ENCODE measurements at regions not wholly inside any gene's neighbourhood (a gene's known extent, or its start where the extent isn't known, plus 50 kb on each side); places are given as distances from the start of the nearest gene placed in this dataset.

- H3K27ac ChIP-seq (ENCODE audit: low read length), result no peak overlapping the region
- no peak overlapping the region for H3K4me3 ChIP-seq (ENCODE audit: low read length)
- no peaks in the 10 kb centered on the region for H3K27me3 ChIP-seq (ENCODE audit: insufficient read depth, low read length)
- H3K36me3 ChIP-seq (ENCODE audit: insufficient read depth, low read depth, low read length), result no peaks in the 10 kb centered on the region
- no peaks in the 10 kb centered on the region; the same call in 1 of the 2 replicates for H3K9me3 ChIP-seq (ENCODE audit: insufficient read depth, low read depth, low read length)
- H3K4me1 ChIP-seq (ENCODE audit: insufficient read depth, low read length), result no peaks in the 10 kb centered on the region
- H3K9ac ChIP-seq (ENCODE audit: low read depth, low read length), result no peak overlapping the region
These were observed 95.0 kb upstream of the ALDH1A3 start for GRCh38 chr15:100784493-100785180.

- H3K27me3 ChIP-seq (ENCODE audit: insufficient read depth, low read length), result no peaks in the 10 kb centered on the region
- no peak overlapping the region for H3K4me3 ChIP-seq (ENCODE audit: low read length)
- H3K9me3 ChIP-seq (ENCODE audit: insufficient read depth, low read depth, low read length), result no peaks in the 10 kb centered on the region; the same call in 1 of the 2 replicates
- no peak overlapping the region for H3K27ac ChIP-seq (ENCODE audit: low read length)
- H3K4me1 ChIP-seq (ENCODE audit: insufficient read depth, low read length), result no peaks in the 10 kb centered on the region
- H3K36me3 ChIP-seq (ENCODE audit: insufficient read depth, low read depth, low read length), result no peaks in the 10 kb centered on the region
- no peak overlapping the region for H3K9ac ChIP-seq (ENCODE audit: low read depth, low read length)
These were observed 94.2 kb upstream of the ALDH1A3 start for GRCh38 chr15:100785181-100786138.

GRCh38 chr15:100786139-100786531 lies 93.5 kb upstream of the ALDH1A3 start:
- Histone ChIP-seq H3K9me3 (ENCODE audit: insufficient read depth, low read depth, low read length) (no peaks in the 10 kb centered on the region; the same call in 1 of the 2 replicates), H3K27ac (ENCODE audit: low read length) (no peak overlapping the region), H3K4me1 (ENCODE audit: insufficient read depth, low read length) (no peaks in the 10 kb centered on the region), H3K9ac (ENCODE audit: low read depth, low read length) (no peak overlapping the region), H3K4me3 (ENCODE audit: low read length) (no peak overlapping the region), H3K36me3 (ENCODE audit: insufficient read depth, low read depth, low read length) (no peaks in the 10 kb centered on the region), H3K27me3 (ENCODE audit: insufficient read depth, low read length) (no peaks in the 10 kb centered on the region)

GRCh38 chr15:100786901-100787566 lies 92.6 kb upstream of the ALDH1A3 start:
- no peak overlapping the region for H3K9ac ChIP-seq (ENCODE audit: low read depth, low read length)

GRCh38 chr15:100787567-100788417 lies 91.8 kb upstream of the ALDH1A3 start:
- no peaks in the 10 kb centered on the region for H3K4me1 ChIP-seq (ENCODE audit: insufficient read depth, low read length)
- no peak overlapping the region for H3K4me3 ChIP-seq (ENCODE audit: low read length)
- no peaks in the 10 kb centered on the region for H3K27me3 ChIP-seq (ENCODE audit: insufficient read depth, low read length)
- no peaks in the 10 kb centered on the region; the same call in 1 of the 2 replicates for H3K9me3 ChIP-seq (ENCODE audit: insufficient read depth, low read depth, low read length)
- no peak overlapping the region for H3K27ac ChIP-seq (ENCODE audit: low read length)
- H3K36me3 ChIP-seq (ENCODE audit: insufficient read depth, low read depth, low read length), result no peaks in the 10 kb centered on the region
- no peak overlapping the region for H3K9ac ChIP-seq (ENCODE audit: low read depth, low read length)

More at GRCh38 chr15:100786901-100787566, 92.6 kb upstream of the ALDH1A3 start:
- no peaks in the 10 kb centered on the region for H3K27me3 ChIP-seq (ENCODE audit: insufficient read depth, low read length)
- no peak overlapping the region for H3K27ac ChIP-seq (ENCODE audit: low read length)
- no peak overlapping the region for H3K4me3 ChIP-seq (ENCODE audit: low read length)
- no peaks in the 10 kb centered on the region for H3K36me3 ChIP-seq (ENCODE audit: insufficient read depth, low read depth, low read length)
- H3K9me3 ChIP-seq (ENCODE audit: insufficient read depth, low read depth, low read length), result no peaks in the 10 kb centered on the region; the same call in 1 of the 2 replicates
- no peaks in the 10 kb centered on the region for H3K4me1 ChIP-seq (ENCODE audit: insufficient read depth, low read length)

GRCh38 chr15:100788418-100789105 lies 91.1 kb upstream of the ALDH1A3 start:
- H3K27me3 ChIP-seq (ENCODE audit: insufficient read depth, low read length), result no peaks in the 10 kb centered on the region
- no peaks in the 10 kb centered on the region for H3K36me3 ChIP-seq (ENCODE audit: insufficient read depth, low read depth, low read length)
- no peaks in the 10 kb centered on the region for H3K4me1 ChIP-seq (ENCODE audit: insufficient read depth, low read length)
- H3K4me3 ChIP-seq (ENCODE audit: low read length), result no peak overlapping the region
- H3K9ac ChIP-seq (ENCODE audit: low read depth, low read length), result no peak overlapping the region
- no peak overlapping the region for H3K27ac ChIP-seq (ENCODE audit: low read length)
- H3K9me3 ChIP-seq (ENCODE audit: insufficient read depth, low read depth, low read length), result no peaks in the 10 kb centered on the region; the same call in 1 of the 2 replicates

DNA sequence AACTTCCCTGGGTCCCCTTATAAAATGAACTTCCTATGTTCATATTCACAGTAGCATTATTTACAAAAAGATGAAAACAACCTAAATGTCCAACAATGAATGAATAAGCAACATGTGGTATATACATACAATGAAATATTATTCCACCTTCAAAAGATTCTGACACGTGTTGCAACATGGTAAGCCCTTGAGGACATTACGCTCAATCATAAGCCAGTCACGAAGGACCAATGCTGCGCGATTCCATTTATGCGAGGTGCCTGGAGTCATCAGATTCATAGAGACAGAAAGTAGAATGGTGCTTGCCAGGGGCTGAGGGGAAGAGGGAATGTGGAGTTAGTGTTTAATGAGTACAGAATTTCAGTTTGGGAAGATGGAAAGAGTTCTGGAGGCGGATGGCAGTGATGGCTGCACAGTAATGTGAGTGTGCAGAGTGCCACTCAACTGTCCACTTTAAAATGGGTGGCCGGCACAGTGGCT lies 88.8 kb upstream of the ALDH1A3 start:
- Histone ChIP-seq H3K36me3 (ENCODE audit: insufficient read depth, low read depth, low read length) (no peaks in the 10 kb centered on the region), H3K27ac (ENCODE audit: low read length) (no peak overlapping the region), H3K27me3 (ENCODE audit: insufficient read depth, low read length) (no peaks in the 10 kb centered on the region), H3K9me3 (ENCODE audit: insufficient read depth, low read depth, low read length) (peaks cover 7% of the 10 kb centered on the region), H3K4me3 (ENCODE audit: low read length) (no peak overlapping the region), H3K9ac (ENCODE audit: low read depth, low read length) (no peak overlapping the region), H3K4me1 (ENCODE audit: insufficient read depth, low read length) (no peaks in the 10 kb centered on the region)

GRCh38 chr15:100794008-100794407 lies 85.6 kb upstream of the ALDH1A3 start:
- H3K4me3 ChIP-seq (ENCODE audit: low read length), result no peak overlapping the region
- H3K27ac ChIP-seq (ENCODE audit: low read length), result no peak overlapping the region
- no peaks in the 10 kb centered on the region for H3K36me3 ChIP-seq (ENCODE audit: insufficient read depth, low read depth, low read length)
- H3K27me3 ChIP-seq (ENCODE audit: insufficient read depth, low read length), result no peaks in the 10 kb centered on the region
- H3K9ac ChIP-seq (ENCODE audit: low read depth, low read length), result no peak overlapping the region
- peaks cover 7% of the 10 kb centered on the region; the same call in 1 of the 2 replicates for H3K9me3 ChIP-seq (ENCODE audit: insufficient read depth, low read depth, low read length)
- no peaks in the 10 kb centered on the region for H3K4me1 ChIP-seq (ENCODE audit: insufficient read depth, low read length)

DNA sequence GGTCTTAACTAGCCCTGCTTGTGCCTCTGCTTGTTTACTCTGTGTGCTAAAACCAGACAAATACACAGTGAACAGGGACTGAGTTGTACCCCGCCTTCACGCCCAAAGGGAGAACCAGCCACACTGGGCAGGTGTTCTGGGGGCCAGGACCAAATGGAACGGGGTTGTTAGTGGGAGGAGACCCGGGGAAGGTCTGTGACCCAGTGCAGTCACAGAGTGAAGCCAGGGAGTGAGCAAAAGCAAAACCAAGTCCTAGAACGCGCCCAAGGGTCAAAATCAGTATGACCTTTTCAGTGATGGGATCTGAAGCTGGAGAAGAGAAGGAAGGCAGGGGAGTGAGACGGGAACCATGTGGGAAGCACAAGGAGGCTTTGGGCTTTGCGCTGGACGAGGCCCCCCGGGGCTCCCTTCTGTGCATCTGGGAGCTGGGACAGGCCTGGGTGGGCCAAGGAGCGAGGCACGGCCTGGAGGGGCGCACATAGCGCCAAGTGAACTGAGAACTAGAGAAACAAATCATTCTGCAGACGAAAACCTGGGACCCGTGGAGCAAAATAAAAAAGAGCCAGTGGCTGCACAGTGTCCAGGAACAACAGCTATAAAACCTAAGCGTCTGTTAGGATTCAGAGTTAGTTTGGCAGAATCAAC lies 78.3 kb upstream of the ALDH1A3 start:
- no peaks in the 10 kb centered on the region for H3K4me1 ChIP-seq (ENCODE audit: insufficient read depth, low read length)
- no peaks in the 10 kb centered on the region for H3K27me3 ChIP-seq (ENCODE audit: insufficient read depth, low read length)
- H3K27ac ChIP-seq (ENCODE audit: low read length), result no peak overlapping the region
- H3K9me3 ChIP-seq (ENCODE audit: insufficient read depth, low read depth, low read length), result no peaks in the 10 kb centered on the region; the same call in 1 of the 2 replicates
- H3K36me3 ChIP-seq (ENCODE audit: insufficient read depth, low read depth, low read length), result no peaks in the 10 kb centered on the region
- H3K9ac ChIP-seq (ENCODE audit: low read depth, low read length), result no peak overlapping the region
- H3K4me3 ChIP-seq (ENCODE audit: low read length), result no peak overlapping the region
